Naive thymus-derived CD8-positive, alpha-beta T cell (primary cell): ENCODE measurements at regions not wholly inside any gene's neighbourhood (a gene's known extent, or its start where the extent isn't known, plus 50 kb on each side); places are given as distances from the start of the nearest gene placed in this dataset.

Experiments used
- ATAC-seq, 2 donors: fragments of 150-1000 bp; cut with Tn5 transposase in 1 of 2; sonication (Bioruptor Pico), chemical (Tn5 transposase) in 1 of 2; 1 replicate in 1 of 2; 2 replicates in 1 of 2; pipeline ENCODE4 v1.10.0; 2021; ENCODE audit warnings: mild to moderate bottlenecking in 2 of 2, moderate library complexity in 2 of 2
- POLR2A ChIA-PET: fragments of 350-600 bp; sonication (Branson Sonifier 250); formaldehyde crosslinking; loops from one replicate; lab custom pipeline; 2021; ENCODE audit warnings: antibody characterized with exemption; lab: Charles Lee
- DNase-seq, 10 donors: peaks; one replicate each; pipeline versions ENCODE4 v3.0.0 to v3.0.0-alpha.2; 2020 to 2022
- H3K27ac Mint-ChIP-seq, 10 donors: one replicate each; pipeline ENCODE4 v1.8.0; 2020 to 2022; ENCODE audit warnings: mild to moderate bottlenecking in 10 of 10, mixed read lengths in 10 of 10, moderate library complexity in 4 of 10, inconsistent platforms in 1 of 10
- H3K27me3 Mint-ChIP-seq, 5 donors: one replicate each; pipeline ENCODE4 v1.8.0; 2021 to 2022; ENCODE audit warnings: mixed read lengths in 5 of 5
- H3K36me3 Mint-ChIP-seq, 3 donors: one replicate each; pipeline ENCODE4 v1.8.0; 2020 to 2022; ENCODE audit warnings: mixed read lengths in 3 of 3, mild to moderate bottlenecking in 2 of 3, inconsistent platforms in 1 of 3
- H3K4me1 Mint-ChIP-seq, 4 donors: one replicate each; pipeline ENCODE4 v1.8.0; 2021 to 2022; ENCODE audit warnings: mixed read lengths in 4 of 4
- H3K4me3 Mint-ChIP-seq, 10 donors: one replicate each; pipeline ENCODE4 v1.8.0; 2020 to 2022; ENCODE audit warnings: mild to moderate bottlenecking in 10 of 10, mixed read lengths in 10 of 10, moderate library complexity in 6 of 10, inconsistent platforms in 1 of 10
- H3K9me3 Mint-ChIP-seq, 9 donors: one replicate each; pipeline ENCODE4 v1.8.0; 2020 to 2022; ENCODE audit warnings: mixed read lengths in 9 of 9, mild to moderate bottlenecking in 3 of 9, inconsistent platforms in 1 of 9, moderate library complexity in 1 of 9

GRCh38 chr6:130761286-130761685 lies 65.9 kb upstream of the SMLR1 start:
- peaks cover 0 to 6% (median 0%) of the 10 kb centered on the region in 9 donors for H3K9me3 Mint-ChIP-seq
- no peak overlapping the region for H3K4me3 Mint-ChIP-seq
- ATAC-seq (no peak), DNase-seq (no peak)
- peaks cover 0 to 6% (median 6%) of the 10 kb centered on the region in 4 donors for H3K4me1 Mint-ChIP-seq
- no peak overlapping the region for H3K27ac Mint-ChIP-seq
- no peaks in the 10 kb centered on the region for H3K27me3 Mint-ChIP-seq
- POLR2A ChIA-PET = no interaction called here
- H3K36me3 Mint-ChIP-seq = peaks cover 0 to 15% (median 0%) of the 10 kb centered on the region in 3 donors

GRCh38 chr6:130765181-130765727 lies 62.0 kb upstream of the SMLR1 start:
- POLR2A ChIA-PET = no interaction called here

GRCh38 chr6:130766239-130767144 lies 60.7 kb upstream of the SMLR1 start:
- Mint-ChIP-seq H3K36me3 (no peaks in the 10 kb centered on the region), H3K27ac (no peak overlapping the region), H3K4me3 (no peak overlapping the region), H3K4me1 (no peaks in the 10 kb centered on the region), H3K27me3 (no peaks in the 10 kb centered on the region), H3K9me3 (no peaks in the 10 kb centered on the region)
- POLR2A ChIA-PET = no interaction called here
- ATAC-seq = no peak
- DNase-seq = no peak

More at GRCh38 chr6:130765181-130765727, 62.0 kb upstream of the SMLR1 start:
- H3K27me3 Mint-ChIP-seq = no peaks in the 10 kb centered on the region
- H3K4me1 Mint-ChIP-seq = no peaks in the 10 kb centered on the region
- no peaks in the 10 kb centered on the region for H3K9me3 Mint-ChIP-seq
- no peak for ATAC-seq
- H3K4me3 Mint-ChIP-seq = no peak overlapping the region
- no peak overlapping the region for H3K27ac Mint-ChIP-seq
- no peak for DNase-seq
- peaks cover 0 to 1% (median 0%) of the 10 kb centered on the region in 3 donors for H3K36me3 Mint-ChIP-seq

GRCh38 chr6:130769861-130770260 lies 57.3 kb upstream of the SMLR1 start:
- H3K9me3 Mint-ChIP-seq = no peaks in the 10 kb centered on the region
- no peaks in the 10 kb centered on the region for H3K27me3 Mint-ChIP-seq
- no peaks in the 10 kb centered on the region for H3K4me1 Mint-ChIP-seq
- H3K4me3 Mint-ChIP-seq = no peak overlapping the region
- DNase-seq = no peak
- POLR2A ChIA-PET = no interaction called here
- ATAC-seq = no peak
- H3K27ac Mint-ChIP-seq = no peak overlapping the region
- H3K36me3 Mint-ChIP-seq = no peaks in the 10 kb centered on the region

- Mint-ChIP-seq H3K4me1 (peaks cover 5 to 9% (median 7%) of the 10 kb centered on the region in 4 donors), H3K9me3 (no peaks in the 10 kb centered on the region), H3K36me3 (no peaks in the 10 kb centered on the region), H3K27ac (no peak overlapping the region), H3K4me3 (no peak overlapping the region), H3K27me3 (no peaks in the 10 kb centered on the region)
- ATAC-seq (no peak), DNase-seq (no peak)
- POLR2A ChIA-PET = no interaction called here
These were observed 55.5 kb upstream of the SMLR1 start for GRCh38 chr6:130771741-130772140.

- ATAC-seq (no peak), DNase-seq (no peak)
- Mint-ChIP-seq H3K4me3 (no peak overlapping the region), H3K4me1 (peaks cover 9 to 26% (median 17%) of the 10 kb centered on the region in 4 donors), H3K27ac (no peak overlapping the region), H3K9me3 (no peaks in the 10 kb centered on the region), H3K36me3 (no peaks in the 10 kb centered on the region), H3K27me3 (no peaks in the 10 kb centered on the region)
- POLR2A ChIA-PET = no interaction called here
These were observed 53.3 kb upstream of the SMLR1 start for GRCh38 chr6:130773860-130774259.

- Mint-ChIP-seq H3K9me3 (peaks cover 0 to 6% (median 0%) of the 10 kb centered on the region in 9 donors), H3K4me3 (no peak overlapping the region), H3K27me3 (no peaks in the 10 kb centered on the region), H3K27ac (no peak overlapping the region), H3K36me3 (no peaks in the 10 kb centered on the region), H3K4me1 (peaks cover 21 to 43% (median 33%) of the 10 kb centered on the region in 4 donors)
- POLR2A ChIA-PET = no interaction called here
- DNase-seq (no peak), ATAC-seq (no peak)
These were observed 51.7 kb upstream of the SMLR1 start for GRCh38 chr6:130775411-130776012.

GRCh38 chr6:130776287-130776925 lies 50.8 kb upstream of the SMLR1 start:
- peak overlapping the region in 1 of 10 donors; percentile 47 for H3K4me3 Mint-ChIP-seq
- no peaks in the 10 kb centered on the region for H3K36me3 Mint-ChIP-seq
- H3K9me3 Mint-ChIP-seq = peaks cover 0 to 8% (median 0%) of the 10 kb centered on the region in 9 donors
- ATAC-seq (no peak), DNase-seq (no peak)
- no peaks in the 10 kb centered on the region for H3K27me3 Mint-ChIP-seq
- H3K4me1 Mint-ChIP-seq = peaks cover 24 to 52% (median 42%) of the 10 kb centered on the region in 4 donors
- POLR2A ChIA-PET = no interaction called here
- H3K27ac Mint-ChIP-seq = peak overlapping the region in 1 of 10 donors; percentile 62
